A549 (cell line): ENCODE measurements at regions not wholly inside any gene's neighbourhood (a gene's known extent, or its start where the extent isn't known, plus 50 kb on each side); places are given as distances from the start of the nearest gene placed in this dataset.

ENCODE experiments used
- ATAC-seq, 2 experiments: fragments of 200-7000 bp in 1 of 2; fragments of >200 bp in 1 of 2; cut with Nextera tagmentation in 1 of 2; cut with Tn5 transposase in 1 of 2; 3 replicates each; pipeline versions ENCODE4 v1.8.0 to v1.9.1; 2018 to 2020; ENCODE audit warnings: mild to moderate bottlenecking in 1 of 2, moderate library complexity in 1 of 2
- CTCF ChIA-PET: fragments of 300-600 bp; sonication (Branson Sonifier 250); formaldehyde crosslinking; extraction: SDS; loops from one replicate; lab custom pipeline; 2021; ENCODE audit warnings: antibody characterized with exemption, inconsistent platforms; lab: Yijun Ruan, JAX
- POLR2A ChIA-PET: fragments of 350-600 bp; formaldehyde crosslinking; extraction: SDS; loops from one replicate; lab custom pipeline; 2021; ENCODE audit warnings: antibody characterized with exemption, inconsistent platforms; lab: Yijun Ruan, JAX
- DNase-seq, 2 experiments: peaks; one replicate each; pipeline versions ENCODE4 v3.0.0 to v3.0.0-alpha.2; 2011 to 2016; ENCODE audit warnings: low read depth in 1 of 2, low spot score in 1 of 2
- FAIRE-seq: peaks from 2 replicates; lab custom pipeline; 2011; peaks lifted over from hg19 to GRCh38; lab: Jason Lieb, UNC
- H3K27ac ChIP-seq, 2 experiments: fragments of >200 bp; sonication (Bioruptor Twin); formaldehyde crosslinking; 3 replicates each; pipeline ENCODE4 v1.5.1; 2016 to 2017
- H3K4me1 ChIP-seq: fragments of >200 bp; sonication (Bioruptor Twin); formaldehyde crosslinking; 3 replicates; pipeline ENCODE4 v1.6.1; 2016
- H3K4me2 ChIP-seq: fragments of >200 bp; sonication (Bioruptor Twin); formaldehyde crosslinking; 3 replicates; pipeline ENCODE4 v1.6.1; 2016
- H3K4me3 ChIP-seq: fragments of >200 bp; sonication (Bioruptor Twin); formaldehyde crosslinking; 3 replicates; pipeline ENCODE4 v1.5.1; 2016
- H3K9me3 ChIP-seq: fragments of >200 bp; sonication (Bioruptor Twin); formaldehyde crosslinking; 3 replicates; pipeline ENCODE4 v1.6.1; 2016
- CBX8 ChIP-seq: fragments of 200-600 bp; sonication (generic); IDR thresholded peaks from 2 replicates; pipeline ENCODE4 v1.6.1; 2016
- CEBPB ChIP-seq, 2 experiments: fragments of >200 bp in 1 of 2; sonication (Bioruptor Twin) in 1 of 2; formaldehyde crosslinking in 1 of 2; IDR thresholded peaks; 2 replicates each; pipeline ENCODE4 v1.6.1; 2012 to 2016
- EHMT2 ChIP-seq: fragments of 200-600 bp; sonication (generic); IDR thresholded peaks from 2 replicates; pipeline ENCODE4 v1.6.1; 2016; ENCODE audit warnings: antibody characterized with exemption, low read depth, mild to moderate bottlenecking, moderate library complexity
- ELK1 ChIP-seq: fragments of 150-350 bp; IDR thresholded peaks from 2 replicates; pipeline ENCODE4 v1.6.1; 2014; ENCODE audit warnings: low read depth, mild to moderate bottlenecking, low read length
- HDAC2 ChIP-seq: fragments of 200-600 bp; sonication (generic); IDR thresholded peaks from 2 replicates; pipeline ENCODE4 v1.6.1; 2016
- HEYL ChIP-seq: fragments of 250-450 bp; sonication (Bioruptor Pico); IDR thresholded peaks from 2 replicates; pipeline ENCODE4 v1.8.0; 2021; ENCODE audit warnings: mild to moderate bottlenecking, moderate library complexity
- HOXA7 ChIP-seq: fragments of 250-450 bp; sonication (Bioruptor Pico); IDR thresholded peaks from 2 replicates; pipeline ENCODE4 v1.5.0; 2020; ENCODE audit warnings: mild to moderate bottlenecking, moderate library complexity
- JUN ChIP-seq, 2 experiments: fragments of >200 bp; sonication (Bioruptor Twin); formaldehyde crosslinking; IDR thresholded peaks; 2 replicates in 1 of 2; 3 replicates in 1 of 2; pipeline ENCODE4 v1.6.1; 2016 to 2017
- KDM1A ChIP-seq: fragments of 200-600 bp; sonication (generic); IDR thresholded peaks from 2 replicates; pipeline ENCODE4 v1.6.1; 2016; ENCODE audit warnings: low read depth, mild to moderate bottlenecking
- NR3C1 ChIP-seq: fragments of >200 bp; sonication (Bioruptor Twin); formaldehyde crosslinking; IDR thresholded peaks from 3 replicates; pipeline ENCODE4 v1.6.1; 2017
- PHF8 ChIP-seq: fragments of 200-600 bp; sonication (generic); IDR thresholded peaks from 2 replicates; pipeline ENCODE4 v1.6.1; 2016; ENCODE audit warnings: low read depth, mild to moderate bottlenecking, antibody characterized with exemption, moderate library complexity, borderline replicate concordance
- RAD21 ChIP-seq, 2 experiments: fragments of >200 bp in 1 of 2; sonication (Bioruptor Twin) in 1 of 2; formaldehyde crosslinking in 1 of 2; IDR thresholded peaks in 1 of 2; conservative IDR thresholded peaks in 1 of 2; 2 replicates in 1 of 2; 3 replicates in 1 of 2; pipeline ENCODE4 v1.6.1; 2012 to 2018; ENCODE audit warnings: inconsistent platforms in 1 of 2
- RARB ChIP-seq: fragments of 250-450 bp; sonication (Bioruptor Pico); IDR thresholded peaks from 2 replicates; pipeline ENCODE4 v1.8.0; 2021; ENCODE audit warnings: mild to moderate bottlenecking, moderate library complexity
- RCOR1 ChIP-seq: fragments of 150-350 bp; IDR thresholded peaks from 2 replicates; pipeline ENCODE4 v1.6.1; 2014; ENCODE audit warnings: antibody characterized with exemption, low read length, low read depth
- REST ChIP-seq: fragments of 200-600 bp; sonication (generic); IDR thresholded peaks from 2 replicates; pipeline ENCODE4 v1.6.1; 2016; ENCODE audit warnings: antibody characterized with exemption, mild to moderate bottlenecking, moderate library complexity
- SREBF2 ChIP-seq: fragments of 450-650 bp; IDR thresholded peaks from 2 replicates; pipeline ENCODE4 v1.6.1; 2014; ENCODE audit warnings: mild to moderate bottlenecking, moderate library complexity
- ZFP36 ChIP-seq: fragments of 450-650 bp; IDR thresholded peaks from 2 replicates; pipeline ENCODE4 v1.6.1; 2014; ENCODE audit warnings: borderline replicate concordance; ENCODE audit not compliant: partially characterized antibody
- ZSCAN20 ChIP-seq: fragments of 250-450 bp; sonication (Bioruptor Pico); IDR thresholded peaks from 2 replicates; pipeline ENCODE4 v1.8.0; 2022; ENCODE audit warnings: mild to moderate bottlenecking, moderate library complexity
- WGBS: methylation state at CpG from one replicate; pipeline ENCODE4 v1.1.6; 2017; ENCODE audit errors: missing lambda C conversion rate; 5-methylcytosine and 5-hydroxymethylcytosine counted together
- TF ChIP-seq, protein P1 (sequence below): IDR thresholded peaks from 2 replicates; pipeline ENCODE4 v1.6.1; 2012; ENCODE audit warnings: low read depth, borderline replicate concordance
- TF ChIP-seq, protein P2 (sequence below): fragments of 250-450 bp; sonication (Bioruptor Pico); IDR thresholded peaks from 2 replicates; pipeline ENCODE4 v1.5.0; 2020; ENCODE audit warnings: low read depth, mild to moderate bottlenecking, moderate library complexity

DNA sequence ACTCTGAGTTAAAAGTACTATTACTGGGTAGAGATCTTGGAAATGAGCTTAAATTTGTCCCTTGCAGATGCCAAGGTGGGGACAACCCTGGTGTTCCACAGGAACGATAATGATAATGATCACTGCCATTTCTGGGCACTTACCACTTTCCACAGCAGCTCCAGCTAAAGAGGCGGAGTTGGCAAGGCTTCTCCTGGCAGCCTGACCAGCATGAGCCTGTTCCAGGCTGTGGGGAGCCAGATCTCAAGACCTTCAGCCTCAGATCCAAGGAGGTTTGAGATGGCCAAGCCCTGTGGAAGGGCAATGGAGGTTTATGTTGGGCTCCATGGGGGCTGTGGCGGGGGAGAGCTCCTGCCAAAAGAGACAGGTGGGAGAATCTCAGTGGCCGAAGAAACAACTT, 244.9 kb upstream of the MVB12B start:
- H3K9me3 ChIP-seq = no peaks in the 10 kb centered on the region
- no peak for ATAC-seq
- DNase-seq = no peak
- CTCF ChIA-PET = interaction anchor here (1.4 kb wide), 1 partner anchor 10 kb away, joined by 4 read pairs; no protein-coding TSS in a partner anchor
- H3K4me2 ChIP-seq = no peak overlapping the region
- WGBS = 6% methylated on average over 4 of the region's 4 CpGs
- no peak for FAIRE-seq
- no peak overlapping the region for H3K4me3 ChIP-seq
- TF ChIP-seq RCOR1 (no peak), HEYL (CRISPR knock-in tag) (no peak)
- POLR2A ChIA-PET = no interaction called here
- H3K27ac ChIP-seq = no peak overlapping the region
- no peaks in the 10 kb centered on the region for H3K4me1 ChIP-seq

- TF ChIP-seq KDM1A (no peak), HOXA7 (no peak), NR3C1 (no peak), EHMT2 (no peak)
- FAIRE-seq = no peak
- H3K4me2 ChIP-seq = no peak overlapping the region
- POLR2A ChIA-PET = no interaction called here
- no peak for DNase-seq
- WGBS = 14% methylated on average over 4 of the region's 4 CpGs
- CTCF ChIA-PET = no interaction called here
- no peak overlapping the region for H3K4me3 ChIP-seq
- no peaks in the 10 kb centered on the region for H3K4me1 ChIP-seq
- ATAC-seq = no peak
- H3K27ac ChIP-seq = no peak overlapping the region
- no peaks in the 10 kb centered on the region for H3K9me3 ChIP-seq
Observed at GRCh38 chr9:126084008-126084407, 242.6 kb upstream of the MVB12B start.

DNA sequence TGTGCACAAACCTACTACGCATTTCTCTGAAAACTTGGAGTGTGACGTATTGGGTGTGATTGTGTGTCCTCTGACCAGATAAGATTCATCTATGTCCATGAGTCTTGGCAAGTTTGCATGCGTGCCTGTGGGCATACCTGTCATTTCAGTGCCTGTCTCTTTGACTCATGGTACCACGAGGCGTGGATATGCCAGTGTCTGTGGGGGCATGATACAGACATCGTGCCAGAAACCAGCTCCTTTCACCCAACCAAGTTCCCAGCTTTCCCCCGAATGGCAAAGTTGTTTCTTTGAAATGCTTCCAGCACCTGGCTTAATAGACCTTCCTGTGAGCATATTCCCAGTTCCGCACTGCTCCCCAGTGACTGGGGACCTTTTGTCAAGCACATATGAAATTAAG, 241.9 kb upstream of the MVB12B start:
- H3K9me3 ChIP-seq = no peaks in the 10 kb centered on the region
- no peak for FAIRE-seq
- no peak overlapping the region for H3K4me2 ChIP-seq
- H3K4me3 ChIP-seq = no peak overlapping the region
- no peak for TF ChIP-seq RCOR1
- TF ChIP-seq RARB = no peak
- no peak for TF ChIP-seq HDAC2
- TF ChIP-seq ZSCAN20 (CRISPR knock-in tag) = no peak
- TF ChIP-seq ZFP36 = no peak
- TF ChIP-seq CBX8 = no peak
- no peak for TF ChIP-seq SREBF2
- TF ChIP-seq PHF8 = no peak
- no peak for TF ChIP-seq REST
- TF ChIP-seq EHMT2 = no peak
- TF ChIP-seq JUN (IDR thresholded peaks at IDR 0.05) = no peak
- TF ChIP-seq, all 56 proteins: peak for 0
- no peak for DNase-seq
- ChIA-PET POLR2A (no interaction called here), CTCF (interaction anchor here (1.5 kb wide), 1 partner anchor 9 kb away, joined by 3 read pairs; no protein-coding TSS in a partner anchor)
- WGBS = 26% methylated on average over 8 of the region's 8 CpGs
- no peak for ATAC-seq
- H3K4me1 ChIP-seq = no peaks in the 10 kb centered on the region
- no peak overlapping the region for H3K27ac ChIP-seq

- no peak for ATAC-seq
- POLR2A ChIA-PET = no interaction called here
- CTCF ChIA-PET = interaction anchor here (0.5 to 1.5 kb wide), 2 partner anchors 9 to 766 kb away, joined by 3 to 5 read pairs; no protein-coding TSS in a partner anchor
Observed at GRCh38 chr9:126085170-126085569, 241.5 kb upstream of the MVB12B start.

More at GRCh38 chr9:126085170-126085569, 241.5 kb upstream of the MVB12B start:
- no peak overlapping the region for H3K4me3 ChIP-seq
- no peaks in the 10 kb centered on the region for H3K4me1 ChIP-seq
- TF ChIP-seq RAD21 (conservative IDR thresholded peaks at IDR 0.05 in 1 of 2, IDR thresholded peaks at IDR 0.05 in 1 of 2) (no peak), ELK1 (no peak), REST (no peak), KDM1A (no peak), JUN (IDR thresholded peaks at IDR 0.05) (no peak), HOXA7 (no peak), EHMT2 (no peak), CEBPB (IDR thresholded peaks at IDR 0.05) (no peak)
- TF ChIP-seq, protein P1, sequence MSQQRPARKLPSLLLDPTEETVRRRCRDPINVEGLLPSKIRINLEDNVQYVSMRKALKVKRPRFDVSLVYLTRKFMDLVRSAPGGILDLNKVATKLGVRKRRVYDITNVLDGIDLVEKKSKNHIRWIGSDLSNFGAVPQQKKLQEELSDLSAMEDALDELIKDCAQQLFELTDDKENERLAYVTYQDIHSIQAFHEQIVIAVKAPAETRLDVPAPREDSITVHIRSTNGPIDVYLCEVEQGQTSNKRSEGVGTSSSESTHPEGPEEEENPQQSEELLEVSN = no peak
- TF ChIP-seq, protein P2, sequence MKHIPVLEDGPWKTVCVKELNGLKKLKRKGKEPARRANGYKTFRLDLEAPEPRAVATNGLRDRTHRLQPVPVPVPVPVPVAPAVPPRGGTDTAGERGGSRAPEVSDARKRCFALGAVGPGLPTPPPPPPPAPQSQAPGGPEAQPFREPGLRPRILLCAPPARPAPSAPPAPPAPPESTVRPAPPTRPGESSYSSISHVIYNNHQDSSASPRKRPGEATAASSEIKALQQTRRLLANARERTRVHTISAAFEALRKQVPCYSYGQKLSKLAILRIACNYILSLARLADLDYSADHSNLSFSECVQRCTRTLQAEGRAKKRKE (CRISPR knock-in tag) = no peak
- TF ChIP-seq, all 56 proteins: peak for 0
- Histone ChIP-seq H3K4me2 (no peak overlapping the region), H3K9me3 (no peaks in the 10 kb centered on the region), H3K27ac (no peak overlapping the region)
- 32% methylated on average over 2 of the region's 2 CpGs for WGBS
- FAIRE-seq (no peak), DNase-seq (no peak)
